ENCODE measurements at regions not wholly inside any gene's neighbourhood (a gene's known extent, or its start where the extent isn't known, plus 50 kb on each side); places are given as distances from the start of the nearest gene placed in this dataset.

DNA sequence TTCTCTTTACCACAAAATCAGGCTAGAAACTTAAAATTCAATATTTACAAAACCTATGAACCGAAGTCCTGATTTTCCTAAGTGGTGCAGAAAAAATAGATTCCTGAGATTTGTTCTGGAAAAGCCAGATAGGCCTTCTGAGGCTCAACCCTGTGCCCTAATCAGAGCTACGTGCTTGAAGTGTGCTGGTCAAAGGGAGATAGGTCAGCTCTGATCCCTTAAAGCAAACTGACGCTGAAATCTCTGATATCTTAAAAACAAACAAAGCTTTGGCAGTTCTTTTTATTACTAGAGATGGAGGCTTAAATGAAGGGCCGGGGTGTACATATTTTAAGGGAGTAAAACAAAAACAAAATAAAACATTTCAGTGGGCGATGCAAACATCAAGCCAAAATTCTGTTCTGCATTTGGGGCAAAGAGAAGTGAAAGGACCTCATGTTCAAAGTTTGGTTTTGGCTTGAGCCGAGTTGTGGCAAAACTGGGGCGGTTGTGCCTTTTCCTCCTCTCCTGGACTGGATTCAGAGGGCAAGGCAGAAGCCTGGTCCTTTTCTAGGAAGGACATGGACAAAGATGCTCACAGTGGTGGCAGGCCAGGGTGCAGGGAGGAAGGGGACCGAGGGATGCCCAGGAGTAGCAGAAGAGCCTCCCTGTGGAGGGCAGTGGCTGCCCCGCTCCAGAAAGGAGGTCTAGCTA, 295.0 kb downstream of the CDCA7 start:
- no peak for DNase-seq

DNA sequence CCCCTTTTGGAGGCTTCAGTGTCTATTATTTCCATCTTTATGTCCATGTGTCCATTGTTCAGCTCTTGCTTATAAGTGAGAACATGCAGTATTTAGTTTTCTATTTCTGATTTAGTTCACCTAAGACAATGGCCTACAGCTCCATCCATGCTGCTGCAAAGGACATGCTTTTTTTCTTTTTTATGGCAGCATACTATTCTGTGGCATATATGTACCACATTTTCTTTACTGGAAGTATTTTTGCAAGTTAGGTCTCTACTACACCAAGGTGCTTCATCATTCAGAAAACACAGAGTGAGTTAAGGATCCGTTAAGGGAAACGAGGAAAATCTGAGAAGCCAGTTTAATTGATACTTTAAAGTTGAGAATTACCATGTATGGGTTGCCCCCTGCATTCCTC, 297.2 kb downstream of the CDCA7 start:
- no peak for DNase-seq

DNA sequence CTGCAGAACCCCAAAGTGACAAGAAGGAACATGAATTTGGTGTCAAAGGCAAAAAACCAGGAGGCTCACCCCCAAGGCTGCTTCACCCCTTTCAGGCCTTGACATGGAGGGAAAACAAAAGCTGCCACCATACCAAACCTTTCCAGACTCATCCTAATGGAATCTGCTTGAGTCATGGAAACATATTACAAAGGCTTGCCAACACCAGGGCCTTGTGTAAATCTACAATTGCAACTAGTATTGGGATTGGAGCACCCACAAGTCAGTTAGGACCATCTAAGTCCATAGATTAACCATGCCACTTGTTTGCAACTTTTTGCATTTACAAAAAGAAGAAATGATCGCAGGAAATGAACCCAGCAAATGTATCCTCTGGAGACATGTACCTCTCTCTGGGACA, 297.6 kb downstream of the CDCA7 start:
- no peak for DNase-seq

DNA sequence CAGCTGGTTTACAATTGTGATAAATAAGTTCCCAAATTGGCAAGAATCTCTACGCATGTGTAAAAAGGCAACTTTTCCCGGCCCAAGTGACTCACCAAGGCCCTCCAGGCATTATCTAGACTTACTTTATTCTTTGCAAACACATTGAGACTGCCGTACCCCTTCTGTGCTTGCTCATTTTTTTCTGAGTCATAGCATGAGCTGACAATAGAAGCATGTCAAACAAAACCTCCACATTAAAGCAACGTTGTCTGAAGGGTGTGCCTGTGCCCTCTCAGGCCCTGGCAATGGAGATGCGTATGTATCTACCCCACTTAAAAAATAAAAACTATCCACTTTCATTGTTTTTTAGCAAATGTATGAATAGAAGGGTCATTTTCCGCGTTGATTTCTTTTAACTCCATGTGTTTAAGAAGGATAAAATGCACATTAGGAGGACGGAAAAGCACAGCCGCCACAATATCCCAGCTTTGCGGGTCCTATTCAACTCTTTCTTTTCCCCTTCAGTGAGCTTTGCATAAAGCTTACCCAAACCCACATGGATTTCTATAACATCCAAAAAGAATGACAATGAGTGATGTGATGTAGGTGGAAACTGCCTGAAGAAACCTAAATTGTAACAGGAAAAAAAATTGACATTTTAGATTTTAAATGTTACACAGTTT, 298.2 kb downstream of the CDCA7 start:
- no peak for DNase-seq

DNA sequence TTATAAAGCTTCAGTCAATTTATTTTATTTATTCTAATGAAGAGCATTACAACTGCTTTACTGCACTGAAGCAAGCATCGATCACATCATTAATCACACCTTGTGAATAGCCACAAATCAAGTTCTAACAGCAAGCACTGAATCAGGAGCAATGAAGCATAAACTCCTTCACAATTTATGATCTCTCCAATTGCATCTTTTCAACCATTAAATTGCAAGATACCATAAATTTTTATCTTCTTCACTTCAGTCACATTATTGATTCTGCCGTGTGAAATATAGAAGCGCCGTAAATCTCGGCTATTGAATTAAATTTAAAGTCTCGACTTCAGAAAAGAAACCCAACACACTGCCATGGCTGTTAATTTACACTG, 298.7 kb downstream of the CDCA7 start:
- no peak for DNase-seq

DNA sequence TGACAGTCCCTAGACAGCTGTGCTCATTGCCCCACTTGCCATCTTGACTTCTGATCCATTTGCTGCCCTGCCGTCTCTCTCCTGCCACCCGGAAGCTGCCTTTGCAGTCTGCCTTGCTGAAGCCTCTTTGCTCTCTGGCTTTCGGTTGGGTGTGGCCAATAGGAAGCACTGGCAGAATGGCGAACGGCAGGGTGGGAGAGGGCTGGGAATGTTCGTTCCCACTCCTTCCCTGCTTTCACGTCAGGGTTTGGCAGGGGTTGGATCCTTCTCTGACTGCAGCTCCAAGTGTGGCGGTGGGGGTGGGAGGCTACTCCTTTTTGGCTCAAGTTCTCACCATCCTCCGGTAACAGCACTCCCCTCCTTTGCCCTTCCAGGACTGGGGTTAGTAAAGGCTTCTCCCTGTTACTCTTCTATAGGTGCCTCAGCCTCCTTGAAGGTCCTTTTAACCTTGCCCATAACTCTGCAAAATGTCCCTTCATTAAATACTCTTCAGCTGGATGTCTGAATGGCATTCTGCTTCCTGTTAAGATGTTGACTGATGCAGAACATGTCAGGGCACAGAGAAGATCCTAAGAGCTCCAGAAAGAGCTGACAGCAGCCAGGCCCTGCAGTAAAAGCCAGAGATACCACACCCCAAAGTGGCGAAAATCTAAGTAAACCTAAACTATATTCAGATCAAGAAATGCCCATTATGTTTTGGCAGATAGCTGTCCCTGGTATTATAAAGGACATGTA, 299.7 kb downstream of the CDCA7 start:
- no peak for DNase-seq

DNA sequence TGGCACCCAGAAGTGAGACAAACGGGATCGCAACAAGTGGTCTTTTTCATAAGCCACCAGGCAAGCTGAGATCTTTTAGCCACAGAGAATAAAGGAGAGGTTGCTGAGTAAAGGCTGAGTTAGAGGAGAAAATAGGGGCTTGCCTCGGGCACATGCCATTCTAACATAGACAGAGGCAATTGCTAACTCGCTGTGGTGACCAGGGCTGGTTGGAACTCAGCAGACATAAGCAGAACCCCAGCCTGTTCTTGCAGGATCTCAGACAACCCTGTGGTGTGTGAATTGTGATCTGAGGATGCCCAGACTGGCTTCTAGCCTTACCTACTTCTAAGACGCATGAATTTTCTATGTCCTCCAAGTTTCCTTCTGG, 300.2 kb downstream of the CDCA7 start:
- DNase-seq, result no peak

DNA sequence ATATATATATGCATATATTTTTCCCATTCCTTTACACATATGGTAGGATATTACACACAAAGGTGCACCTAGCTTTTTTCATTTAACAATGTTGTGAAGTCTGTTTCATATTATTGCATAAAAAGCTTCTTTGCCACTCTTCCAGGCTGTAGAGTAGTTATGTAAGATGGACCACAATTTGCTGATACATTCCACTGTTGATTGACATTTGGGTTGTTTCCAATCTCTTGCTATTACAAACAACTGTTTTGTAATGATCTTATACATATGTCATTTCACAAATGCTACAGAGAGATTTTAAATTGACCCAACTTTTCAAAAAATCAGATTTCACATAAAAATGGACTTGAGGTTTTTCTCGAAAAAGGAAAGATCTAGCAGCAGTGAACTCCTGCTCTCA, 301.4 kb downstream of the CDCA7 start:
- DNase-seq, result no peak

DNA sequence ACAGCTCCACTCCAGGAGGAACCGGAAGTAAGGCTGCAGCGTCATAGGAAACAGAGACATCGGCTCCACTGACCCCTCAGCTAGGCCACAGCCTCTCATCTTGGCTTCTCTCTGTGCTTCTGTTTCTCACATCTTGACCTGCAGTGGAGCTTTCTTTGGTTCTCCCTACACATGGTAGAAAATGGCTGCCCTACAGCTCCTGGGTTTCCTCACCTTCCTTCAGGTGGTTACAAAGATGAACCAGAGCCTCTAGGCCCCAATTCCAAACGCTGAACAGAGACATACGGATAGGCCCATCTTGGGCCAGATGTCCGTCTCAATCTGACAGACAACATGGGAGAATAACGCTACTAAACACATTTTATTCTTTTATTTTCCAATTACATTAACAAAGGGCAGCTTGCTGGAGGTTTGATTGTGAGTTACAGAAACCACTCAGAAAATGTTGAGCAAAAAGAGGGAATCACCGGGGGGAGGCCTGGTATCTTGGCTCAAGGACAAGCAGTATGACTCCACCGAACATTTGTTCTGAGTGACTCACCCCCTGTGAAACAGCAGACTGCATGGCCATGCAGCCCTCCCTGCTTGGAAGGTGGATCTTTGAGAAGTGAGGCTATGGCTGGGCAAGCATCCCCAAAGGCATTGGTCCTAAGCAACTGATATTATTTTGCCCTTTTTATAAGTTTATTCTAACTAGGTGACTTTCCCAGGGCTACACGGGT, 303.5 kb downstream of the CDCA7 start:
- no peak for DNase-seq

DNA sequence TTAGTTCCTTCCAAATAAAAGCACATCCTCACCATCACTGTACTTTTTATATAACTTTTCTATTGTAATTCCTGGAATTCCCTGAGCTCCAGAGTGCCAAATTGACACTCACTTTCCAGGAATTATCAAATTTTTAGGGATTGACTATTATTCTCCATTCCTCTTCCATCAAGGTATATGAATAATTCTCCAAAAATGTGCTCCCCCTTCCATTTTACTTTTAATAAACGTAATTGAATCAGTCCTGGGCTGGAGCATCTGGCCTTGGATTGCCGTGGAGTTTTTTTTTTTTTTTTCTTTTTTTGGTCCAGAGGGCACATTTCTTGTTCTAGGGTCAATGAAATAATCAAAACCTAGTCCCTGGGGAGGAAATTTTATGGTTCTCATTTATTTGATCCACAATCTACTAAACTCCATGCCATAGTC, 304.3 kb downstream of the CDCA7 start:
- no peak for DNase-seq

DNA sequence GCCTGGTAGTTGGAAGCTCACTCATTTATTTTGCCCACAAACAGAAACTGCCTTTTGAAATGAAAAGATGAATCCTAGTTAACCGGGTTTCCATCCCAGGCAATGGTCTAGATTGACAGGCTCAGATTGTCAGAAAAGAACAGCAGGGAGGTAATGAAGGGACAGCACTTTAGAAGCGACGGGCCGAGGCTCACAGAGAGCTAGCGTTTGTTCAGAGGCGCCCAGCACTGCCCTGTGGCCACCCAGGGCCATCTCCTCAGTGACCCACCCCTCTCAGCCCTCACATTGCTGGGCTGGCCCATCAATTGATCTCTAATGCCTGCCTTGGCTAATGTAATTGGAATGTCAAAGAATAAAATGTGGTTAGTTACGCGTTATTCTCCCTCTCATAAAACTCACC, 304.8 kb downstream of the CDCA7 start:
- no peak for DNase-seq

DNA sequence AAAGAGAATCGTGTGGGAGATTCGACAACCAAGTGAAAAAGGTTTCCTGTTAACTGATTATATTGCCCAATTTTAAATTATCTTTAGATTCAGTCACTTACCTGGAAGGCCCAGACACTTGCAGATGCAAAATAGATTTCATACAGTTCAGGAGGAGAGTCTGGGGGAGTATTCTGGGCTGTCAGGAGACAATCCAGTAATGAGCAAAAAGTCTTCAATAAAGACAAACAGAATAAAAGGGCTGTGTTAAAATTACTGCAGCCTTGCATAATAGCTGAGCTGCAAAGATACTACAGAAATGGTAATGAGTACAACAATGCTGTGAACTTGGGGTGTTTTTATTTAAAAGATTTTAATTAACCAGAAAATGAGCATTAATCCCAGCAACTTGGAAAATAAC, 303.6 kb downstream of the SP3 start:
- DNase-seq, result no peak

DNA sequence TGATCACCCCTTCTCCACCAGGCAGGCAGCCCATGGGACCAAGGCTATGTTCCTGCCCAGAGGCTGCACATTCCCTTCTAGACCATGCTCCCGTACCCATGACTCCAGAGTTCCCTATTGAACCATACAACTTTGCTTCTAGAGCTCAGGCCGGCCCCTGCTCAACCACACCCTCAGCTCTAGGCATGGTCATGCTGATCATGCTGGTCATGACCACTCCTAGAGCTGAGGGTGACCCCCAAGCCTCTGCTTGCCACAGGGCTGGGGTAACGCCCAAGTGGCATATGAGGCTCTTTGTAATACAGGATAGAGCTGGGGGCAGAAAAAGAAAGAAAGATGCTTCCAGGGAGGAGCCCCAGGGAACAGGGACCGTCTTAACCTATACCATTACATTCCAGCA, 301.8 kb downstream of the SP3 start:
- DNase-seq, result no peak

DNA sequence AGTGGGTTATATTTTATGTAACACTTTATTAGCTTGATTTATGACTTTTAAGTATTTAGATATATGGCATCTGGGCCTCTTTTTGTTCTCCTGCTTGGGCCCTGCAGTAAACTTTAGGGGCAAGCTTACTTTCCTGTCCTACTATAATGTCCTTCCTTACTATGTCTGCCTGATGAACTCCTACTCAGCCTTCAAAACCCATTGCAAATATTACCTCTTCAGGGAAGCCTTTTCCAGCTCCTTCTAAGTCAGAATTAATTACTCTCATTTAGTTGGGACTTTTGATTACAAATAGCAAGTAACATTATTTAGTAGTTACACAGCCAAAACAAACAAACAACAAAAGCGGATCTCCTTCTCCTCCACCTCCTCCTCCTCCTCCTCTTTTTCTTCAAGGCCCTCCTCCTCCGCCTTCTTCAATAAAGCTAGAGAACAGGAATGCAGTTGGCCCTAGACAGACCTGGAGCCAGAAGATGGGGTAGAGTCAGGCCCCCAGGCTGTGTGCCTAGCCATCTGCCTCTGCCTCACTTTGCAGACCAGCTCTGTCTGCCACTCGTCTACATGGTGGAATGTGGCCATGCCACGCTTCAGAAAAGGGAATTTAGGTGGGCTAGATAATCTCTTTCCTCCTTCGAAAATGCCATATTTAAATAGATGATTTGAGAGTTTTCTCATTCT, 301.2 kb downstream of the SP3 start:
- no peak for DNase-seq

DNA sequence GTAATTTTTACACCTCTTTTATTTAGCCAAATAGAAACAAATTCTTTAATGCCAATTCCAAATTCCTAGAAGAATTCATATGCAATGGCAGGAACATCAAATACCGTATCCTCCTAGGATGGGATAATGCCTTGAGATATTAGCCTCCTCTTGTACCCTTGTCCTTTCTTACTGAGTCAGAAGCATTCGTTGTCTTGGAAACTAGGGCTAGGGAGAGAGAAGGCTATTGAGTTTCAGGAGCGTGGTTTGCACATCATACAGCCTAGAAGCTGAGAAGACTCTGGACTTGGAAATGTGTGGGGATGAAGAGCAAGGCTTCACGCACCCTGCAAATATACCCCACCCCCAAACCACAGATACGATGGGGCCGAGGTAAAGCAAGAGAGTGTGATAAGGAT, 300.7 kb downstream of the SP3 start:
- no peak for DNase-seq

DNA sequence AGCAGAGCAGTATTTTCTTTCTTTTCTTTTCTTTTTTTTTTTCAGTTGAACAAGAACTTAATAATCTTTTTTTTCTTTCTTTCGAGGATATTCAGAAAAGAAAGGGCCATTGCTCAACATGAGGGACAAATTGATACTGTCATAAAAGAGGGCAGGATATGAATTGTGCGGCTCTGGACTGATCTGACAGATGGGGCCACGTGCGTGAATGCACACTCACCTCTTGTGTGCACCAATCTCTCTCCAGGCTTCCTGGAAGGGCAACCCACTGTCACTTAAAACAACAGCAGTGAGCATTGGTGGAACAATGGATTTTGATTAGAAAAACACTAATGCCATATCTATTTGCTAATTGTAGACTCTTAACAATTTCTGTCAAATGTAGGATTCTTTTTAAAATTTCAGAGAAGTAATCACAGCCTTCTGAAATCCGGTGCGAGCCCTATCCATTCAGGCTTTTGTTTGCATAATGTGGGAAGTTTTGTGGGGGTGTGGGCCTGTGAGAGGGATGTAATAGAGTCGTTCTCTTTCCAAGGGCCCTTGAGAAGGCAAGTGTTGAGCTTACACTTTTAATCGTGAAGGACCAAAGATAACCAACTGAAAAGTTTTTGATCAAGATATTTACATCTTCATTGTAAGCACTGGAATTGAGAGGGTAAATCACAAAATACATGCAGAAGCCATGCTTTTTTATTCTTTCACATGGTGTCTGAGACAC, 298.8 kb downstream of the SP3 start:
- no peak for DNase-seq

DNA sequence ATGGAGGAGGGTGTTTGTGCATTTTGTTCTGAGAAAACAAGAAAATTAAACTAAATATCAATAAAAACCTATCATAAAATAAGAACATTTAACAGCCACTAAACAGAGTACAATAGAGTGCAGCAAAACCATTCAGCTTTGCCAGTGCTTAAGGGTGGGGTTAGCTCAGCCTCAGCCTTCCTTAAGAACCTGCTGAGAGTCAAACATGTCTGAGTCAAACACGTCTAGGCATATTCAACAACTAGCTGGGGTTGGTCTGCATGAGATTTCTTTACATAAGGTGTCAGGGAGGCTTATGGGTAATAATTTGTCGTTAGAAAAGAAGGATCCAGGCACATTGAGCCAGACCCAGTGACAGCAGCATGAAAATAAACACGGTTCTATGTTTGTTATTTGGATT, 298.2 kb downstream of the SP3 start:
- no peak for DNase-seq

DNA sequence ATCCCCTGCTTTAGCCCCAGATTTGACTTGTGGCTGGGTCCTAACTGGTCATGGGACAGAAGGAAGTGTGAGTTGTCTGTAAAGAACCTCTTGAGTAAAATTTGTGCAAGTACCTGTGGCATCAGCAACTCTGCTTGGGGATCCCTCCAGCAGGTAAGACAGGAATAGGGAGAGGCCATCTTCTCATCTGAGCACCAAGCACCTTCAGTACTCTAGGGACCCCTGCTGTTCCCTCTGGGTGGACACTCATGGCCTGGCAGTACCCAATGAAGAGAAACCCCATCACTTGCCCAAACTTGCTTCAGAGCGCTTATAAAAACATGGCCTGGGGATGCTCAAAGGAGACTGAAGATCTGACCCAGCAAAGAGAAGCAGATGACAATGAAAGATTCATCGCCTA, 297.8 kb downstream of the SP3 start:
- DNase-seq, result no peak

DNA sequence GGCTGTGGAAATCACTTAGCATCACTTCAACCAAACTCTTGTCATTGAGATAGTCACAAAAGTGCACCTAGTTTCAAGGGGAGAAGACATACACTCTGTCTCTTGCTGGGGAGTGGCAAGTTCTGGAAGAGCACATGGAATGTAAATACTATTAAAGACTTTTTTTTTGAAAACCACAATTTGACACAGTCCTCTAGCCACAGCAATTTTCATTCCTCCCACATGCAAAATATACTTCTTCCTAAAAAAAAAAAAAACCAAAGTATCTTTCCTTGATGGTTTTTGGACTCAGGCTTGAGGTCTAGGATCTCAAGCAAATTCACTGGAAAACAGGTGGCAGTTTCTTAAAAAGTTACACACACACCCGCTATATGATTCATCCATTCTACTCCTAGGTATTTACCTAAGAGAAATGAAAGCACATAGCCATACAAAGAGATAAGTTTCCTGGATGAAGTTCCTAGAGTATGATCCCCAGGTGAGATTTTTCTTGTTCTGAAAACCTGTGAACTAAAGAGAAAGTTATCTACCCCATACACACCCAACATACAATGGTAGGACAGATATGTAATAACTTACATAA, 295.8 kb downstream of the SP3 start:
- DNase-seq, result no peak

DNA sequence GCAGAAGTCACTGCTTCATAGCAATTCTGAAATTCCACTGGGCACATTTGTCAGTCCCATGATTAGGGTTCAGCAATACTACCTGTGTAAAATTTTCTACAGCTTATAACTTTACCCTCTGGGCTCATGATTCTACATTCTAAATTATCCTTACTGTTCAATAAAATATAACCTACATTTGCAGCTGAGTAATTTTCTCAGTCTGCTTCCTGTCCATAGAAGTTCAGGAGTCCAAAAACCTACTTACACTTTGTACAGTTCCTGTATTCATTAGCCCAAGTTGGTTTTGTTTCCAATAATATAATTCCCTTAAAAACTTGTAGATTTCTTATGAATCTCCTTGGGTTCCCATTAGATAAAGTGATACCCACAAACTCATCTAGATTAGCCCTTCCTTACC, 295.3 kb downstream of the SP3 start:
- no peak for DNase-seq

DNA sequence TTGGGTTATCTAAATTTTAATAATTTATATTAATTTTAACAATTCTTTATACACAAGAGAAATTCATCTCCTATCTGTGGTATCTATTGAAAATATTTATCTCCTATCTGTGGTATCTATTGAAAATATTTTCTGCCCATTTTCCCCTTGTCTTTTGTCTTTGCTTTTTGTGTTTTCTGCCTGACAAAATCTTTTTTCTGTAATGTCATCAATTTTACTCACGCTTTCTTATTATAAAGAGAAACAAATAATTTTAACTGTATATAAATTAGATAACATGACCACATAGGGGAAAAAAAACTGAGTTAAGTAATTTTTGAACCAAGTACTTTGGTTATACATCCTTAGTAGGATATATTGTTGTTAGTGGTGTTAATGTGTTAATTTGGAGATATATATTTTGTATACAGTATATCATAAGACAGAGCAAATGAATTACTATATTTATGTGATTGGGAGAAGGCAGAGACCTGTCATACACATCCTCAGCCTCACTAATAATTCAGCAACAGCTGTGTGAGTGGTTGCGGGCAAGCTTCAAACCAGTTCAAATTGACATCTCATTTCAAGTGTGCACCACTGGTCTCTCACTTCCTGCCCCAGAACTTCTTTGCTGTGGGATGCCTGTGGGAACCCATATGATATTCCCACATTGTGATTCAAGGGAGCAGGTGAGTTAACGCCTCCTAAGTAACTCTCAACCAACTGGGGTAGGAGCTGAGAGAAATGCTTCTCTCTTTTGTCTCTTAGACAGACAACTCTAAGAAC, 292.4 kb downstream of the SP3 start:
- DNase-seq, result no peak

All from hindlimb muscle (tissue), 1 donor.